ENCODE measurements at regions not wholly inside any gene's neighbourhood (a gene's known extent, or its start where the extent isn't known, plus 50 kb on each side); places are given as distances from the start of the nearest gene placed in this dataset.

DNA sequence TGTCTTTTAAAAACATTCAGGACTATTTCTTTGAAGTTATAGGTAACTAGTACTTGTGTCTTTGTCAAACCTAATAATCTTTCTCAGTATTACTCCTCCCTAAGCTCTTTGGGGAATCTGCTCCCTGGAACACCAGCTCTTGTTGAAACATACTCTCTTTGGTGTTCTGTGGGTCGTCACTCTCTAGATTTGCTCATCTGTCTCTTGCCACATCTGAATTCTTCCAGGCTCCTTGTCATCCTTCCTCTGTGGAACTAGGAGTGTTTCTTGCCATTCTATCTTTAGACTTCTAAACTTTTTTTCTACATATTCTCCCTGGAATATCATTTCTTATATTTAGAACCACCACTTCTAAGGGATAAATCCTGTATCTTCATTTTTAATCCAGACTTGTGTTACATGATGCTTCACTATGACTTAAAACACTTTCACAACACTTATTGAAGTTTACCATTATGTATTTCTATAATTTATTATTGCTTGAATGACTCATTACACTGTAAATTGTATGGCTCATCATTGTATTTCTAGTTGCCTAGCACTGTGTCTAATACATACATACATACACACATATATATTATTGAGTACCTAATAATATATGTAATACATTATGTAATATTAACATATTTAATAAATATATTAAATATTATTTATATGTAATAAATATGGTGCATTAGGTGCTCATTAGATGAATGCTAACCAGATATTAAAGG is 186.1 kb downstream of the TMA16 start:
- TF ChIP-seq CTCF (conservative IDR thresholded peaks at IDR 0.05; ENCODE audit: low read length) = no peak
- TF ChIP-seq EZH2phosphoT487 (IDR thresholded peaks at IDR 0.05; ENCODE audit: borderline replicate concordance, low read depth, low read length) = no peak

Measured in OCI-LY7 (cell line).